ENCODE measurements at regions not wholly inside any gene's neighbourhood (a gene's known extent, or its start where the extent isn't known, plus 50 kb on each side); places are given as distances from the start of the nearest gene placed in this dataset.

DNA sequence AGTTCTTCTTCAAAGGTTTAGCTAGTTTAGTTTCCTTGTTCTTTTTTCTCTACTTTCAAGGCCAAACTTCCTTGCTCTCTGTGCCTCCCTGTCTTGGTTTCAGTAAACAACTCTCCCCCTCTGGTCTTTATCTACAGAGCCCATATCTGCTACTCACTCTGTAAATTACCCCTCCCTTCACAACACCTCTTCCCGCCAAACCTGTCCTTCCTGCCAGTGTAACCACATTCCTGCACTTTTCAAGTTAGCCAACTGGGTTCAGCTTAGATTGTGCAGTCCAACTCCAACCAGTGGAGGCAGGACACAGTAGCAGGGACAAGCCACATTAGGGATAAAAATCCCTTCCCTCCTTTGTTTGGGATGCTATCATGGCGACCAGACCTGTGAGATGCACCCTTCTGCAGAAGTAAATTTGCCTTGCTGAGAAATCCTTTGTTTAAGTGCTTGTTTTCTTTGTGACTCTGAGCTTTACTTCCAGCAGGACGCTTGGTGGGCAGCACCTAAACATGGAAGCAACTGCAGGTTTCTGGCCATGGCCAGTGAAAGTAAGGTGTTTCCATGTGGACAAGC is 706.0 kb downstream of the KCNJ3 start:
- TF ChIP-seq CEBPB (IDR thresholded peaks at IDR 0.05; ENCODE audit: low read depth, low read length) (no peak), MXI1 (IDR thresholded peaks at IDR 0.05; ENCODE audit: borderline replicate concordance, low read depth, low read length) (no peak), MAZ (IDR thresholded peaks at IDR 0.05; ENCODE audit: borderline replicate concordance, low read depth, low read length) (no peak), MAFK (IDR thresholded peaks at IDR 0.05; ENCODE audit: low read depth, low read length) (no peak), SMC3 (IDR thresholded peaks at IDR 0.05; ENCODE audit: low read depth, low read length) (no peak)
- TF ChIP-seq, protein P1, sequence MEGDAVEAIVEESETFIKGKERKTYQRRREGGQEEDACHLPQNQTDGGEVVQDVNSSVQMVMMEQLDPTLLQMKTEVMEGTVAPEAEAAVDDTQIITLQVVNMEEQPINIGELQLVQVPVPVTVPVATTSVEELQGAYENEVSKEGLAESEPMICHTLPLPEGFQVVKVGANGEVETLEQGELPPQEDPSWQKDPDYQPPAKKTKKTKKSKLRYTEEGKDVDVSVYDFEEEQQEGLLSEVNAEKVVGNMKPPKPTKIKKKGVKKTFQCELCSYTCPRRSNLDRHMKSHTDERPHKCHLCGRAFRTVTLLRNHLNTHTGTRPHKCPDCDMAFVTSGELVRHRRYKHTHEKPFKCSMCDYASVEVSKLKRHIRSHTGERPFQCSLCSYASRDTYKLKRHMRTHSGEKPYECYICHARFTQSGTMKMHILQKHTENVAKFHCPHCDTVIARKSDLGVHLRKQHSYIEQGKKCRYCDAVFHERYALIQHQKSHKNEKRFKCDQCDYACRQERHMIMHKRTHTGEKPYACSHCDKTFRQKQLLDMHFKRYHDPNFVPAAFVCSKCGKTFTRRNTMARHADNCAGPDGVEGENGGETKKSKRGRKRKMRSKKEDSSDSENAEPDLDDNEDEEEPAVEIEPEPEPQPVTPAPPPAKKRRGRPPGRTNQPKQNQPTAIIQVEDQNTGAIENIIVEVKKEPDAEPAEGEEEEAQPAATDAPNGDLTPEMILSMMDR (conservative IDR thresholded peaks at IDR 0.05; ENCODE audit: low read depth, low read length), result no peak

All from IMR-90 (cell line).